ENCODE measurements at regions not wholly inside any gene's neighbourhood (a gene's known extent, or its start where the extent isn't known, plus 50 kb on each side); places are given as distances from the start of the nearest gene placed in this dataset.

GRCh38 chr11:22082178-22082577 lies 110.7 kb upstream of the ANO5 start:
- intact Hi-C loops (cut with DNase I) = no loop called here
- Histone ChIP-seq H3K4me3 (ENCODE audit: low read length in 3 of 3) (no peak overlapping the region), H3K4me1 (ENCODE audit: control insufficient read depth in 2 of 3, insufficient read depth in 2 of 3, low read depth in 1 of 3, low read length in 3 of 3) (peaks cover 0 to 12% (median 3%) of the 10 kb centered on the region in 3 donors), H3K9me3 (ENCODE audit: control insufficient read depth in 2 of 3, insufficient read depth in 1 of 3, low read length in 3 of 3) (no peaks in the 10 kb centered on the region), H3K36me3 (ENCODE audit: control insufficient read depth in 2 of 3, insufficient read depth in 3 of 3, low read length in 3 of 3) (no peaks in the 10 kb centered on the region), H3K27ac (ENCODE audit: low read depth in 2 of 2, low read length in 2 of 2) (no peak overlapping the region), H3K9ac (ENCODE audit: low read length in 3 of 3) (no peak overlapping the region), H3K27me3 (ENCODE audit: control insufficient read depth, insufficient read depth, low read length) (no peaks in the 10 kb centered on the region)
- TF ChIP-seq, protein P1, sequence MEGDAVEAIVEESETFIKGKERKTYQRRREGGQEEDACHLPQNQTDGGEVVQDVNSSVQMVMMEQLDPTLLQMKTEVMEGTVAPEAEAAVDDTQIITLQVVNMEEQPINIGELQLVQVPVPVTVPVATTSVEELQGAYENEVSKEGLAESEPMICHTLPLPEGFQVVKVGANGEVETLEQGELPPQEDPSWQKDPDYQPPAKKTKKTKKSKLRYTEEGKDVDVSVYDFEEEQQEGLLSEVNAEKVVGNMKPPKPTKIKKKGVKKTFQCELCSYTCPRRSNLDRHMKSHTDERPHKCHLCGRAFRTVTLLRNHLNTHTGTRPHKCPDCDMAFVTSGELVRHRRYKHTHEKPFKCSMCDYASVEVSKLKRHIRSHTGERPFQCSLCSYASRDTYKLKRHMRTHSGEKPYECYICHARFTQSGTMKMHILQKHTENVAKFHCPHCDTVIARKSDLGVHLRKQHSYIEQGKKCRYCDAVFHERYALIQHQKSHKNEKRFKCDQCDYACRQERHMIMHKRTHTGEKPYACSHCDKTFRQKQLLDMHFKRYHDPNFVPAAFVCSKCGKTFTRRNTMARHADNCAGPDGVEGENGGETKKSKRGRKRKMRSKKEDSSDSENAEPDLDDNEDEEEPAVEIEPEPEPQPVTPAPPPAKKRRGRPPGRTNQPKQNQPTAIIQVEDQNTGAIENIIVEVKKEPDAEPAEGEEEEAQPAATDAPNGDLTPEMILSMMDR (IDR thresholded peaks at IDR 0.05; ENCODE audit: borderline replicate concordance, extremely low read depth, insufficient read depth) = no peak
- FAIRE-seq (no peak), DNase-seq (no peak)

DNA sequence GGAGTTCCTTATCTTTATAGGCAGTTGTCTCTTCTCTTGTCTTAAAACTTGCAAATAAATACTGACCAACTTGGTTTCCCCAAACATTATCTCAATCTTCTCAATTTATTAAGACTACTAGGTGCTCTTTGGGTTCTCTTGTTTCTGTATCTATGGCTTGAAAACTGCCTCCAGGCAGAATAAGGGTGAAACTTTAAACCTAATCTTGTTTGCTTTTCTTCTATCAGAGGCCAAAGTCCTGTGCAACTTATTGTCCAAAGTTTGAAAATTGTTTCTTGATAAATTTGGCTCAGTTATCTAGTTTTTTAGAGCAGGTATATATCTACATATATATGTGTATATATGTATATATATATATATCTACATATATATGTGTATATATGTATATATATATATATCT lies 110.1 kb upstream of the ANO5 start:
- FAIRE-seq (no peak), DNase-seq (no peak)
- TF ChIP-seq, protein P1 (IDR thresholded peaks at IDR 0.05; ENCODE audit: borderline replicate concordance, extremely low read depth, insufficient read depth) = no peak
- H3K27me3 ChIP-seq (ENCODE audit: control insufficient read depth, insufficient read depth, low read length) = no peaks in the 10 kb centered on the region
- no peak overlapping the region for H3K27ac ChIP-seq (ENCODE audit: low read depth in 2 of 2, low read length in 2 of 2)
- no peaks in the 10 kb centered on the region for H3K9me3 ChIP-seq (ENCODE audit: control insufficient read depth in 2 of 3, insufficient read depth in 1 of 3, low read length in 3 of 3)
- intact Hi-C loops (cut with DNase I) = no loop called here
- peaks cover 0 to 12% (median 3%) of the 10 kb centered on the region in 3 donors for H3K4me1 ChIP-seq (ENCODE audit: control insufficient read depth in 2 of 3, insufficient read depth in 2 of 3, low read depth in 1 of 3, low read length in 3 of 3)
- H3K9ac ChIP-seq (ENCODE audit: low read length in 3 of 3) = no peak overlapping the region
- H3K36me3 ChIP-seq (ENCODE audit: control insufficient read depth in 2 of 3, insufficient read depth in 3 of 3, low read length in 3 of 3) = no peaks in the 10 kb centered on the region
- H3K4me3 ChIP-seq (ENCODE audit: low read length in 3 of 3) = no peak overlapping the region

GRCh38 chr11:22084056-22084455 lies 108.8 kb upstream of the ANO5 start:
- FAIRE-seq = no peak

More at GRCh38 chr11:22084056-22084455, 108.8 kb upstream of the ANO5 start:
- no peaks in the 10 kb centered on the region for H3K27me3 ChIP-seq (ENCODE audit: control insufficient read depth, insufficient read depth, low read length)
- H3K9ac ChIP-seq (ENCODE audit: low read length in 3 of 3) = no peak overlapping the region
- no peaks in the 10 kb centered on the region for H3K36me3 ChIP-seq (ENCODE audit: control insufficient read depth in 2 of 3, insufficient read depth in 3 of 3, low read length in 3 of 3)
- intact Hi-C loops (cut with DNase I) = no loop called here
- H3K4me3 ChIP-seq (ENCODE audit: low read length in 3 of 3) = no peak overlapping the region
- no peak overlapping the region for H3K27ac ChIP-seq (ENCODE audit: low read depth in 2 of 2, low read length in 2 of 2)
- no peaks in the 10 kb centered on the region for H3K9me3 ChIP-seq (ENCODE audit: control insufficient read depth in 2 of 3, insufficient read depth in 1 of 3, low read length in 3 of 3)
- peaks cover 0 to 11% (median 3%) of the 10 kb centered on the region in 3 donors for H3K4me1 ChIP-seq (ENCODE audit: control insufficient read depth in 2 of 3, insufficient read depth in 2 of 3, low read depth in 1 of 3, low read length in 3 of 3)
- TF ChIP-seq, protein P1 (IDR thresholded peaks at IDR 0.05; ENCODE audit: borderline replicate concordance, extremely low read depth, insufficient read depth) = no peak
- DNase-seq = no peak
